ENCODE measurements at regions not wholly inside any gene's neighbourhood (a gene's known extent, or its start where the extent isn't known, plus 50 kb on each side); places are given as distances from the start of the nearest gene placed in this dataset.

DNA sequence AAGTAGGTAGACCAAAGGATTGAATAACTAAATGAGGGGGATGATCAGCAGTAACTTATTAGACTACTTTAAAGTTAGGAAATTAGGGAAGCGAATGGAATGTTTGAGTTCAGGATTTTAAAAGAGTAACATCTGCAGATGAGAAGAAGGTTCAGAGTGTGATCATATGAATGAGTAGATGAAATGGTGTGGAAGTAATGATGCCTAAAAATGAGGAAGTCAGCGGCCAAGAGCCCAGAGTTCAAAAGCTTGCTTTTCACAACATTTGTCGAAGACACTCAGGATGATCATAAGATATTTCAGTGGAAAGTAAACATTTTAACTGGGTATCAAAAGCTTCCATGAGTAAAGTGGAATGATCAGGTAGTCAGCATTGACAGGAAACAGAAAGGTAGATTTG, 299.4 kb downstream of the LRRIQ3 start:
- no peak overlapping the region for H3K27ac ChIP-seq (ENCODE audit: low read length)
- no peaks in the 10 kb centered on the region for H3K27me3 ChIP-seq (ENCODE audit: control insufficient read depth, insufficient read depth, low read length)
- H3K27me3 Mint-ChIP-seq (ENCODE audit: low read depth in 2 of 2) = no peaks in the 10 kb centered on the region
- H3K36me3 Mint-ChIP-seq = no peaks in the 10 kb centered on the region
- intact Hi-C loops (cut with micrococcal nuclease) = no loop called here
- no peak overlapping the region for H3K27ac Mint-ChIP-seq
- no peak overlapping the region for H3K4me3 ChIP-seq (ENCODE audit: low read length)
- DNase-seq (no peak), ATAC-seq (no peak)
- no peaks in the 10 kb centered on the region for H3K4me1 ChIP-seq (ENCODE audit: control insufficient read depth, insufficient read depth, low read length)
- H3K4me3 Mint-ChIP-seq = no peak overlapping the region
- no peaks in the 10 kb centered on the region for H3K9me3 Mint-ChIP-seq
- TF ChIP-seq CTCF (IDR thresholded peaks at IDR 0.05) = no peak
- 89% methylated on average over 3 of the region's 3 CpGs for WGBS (ENCODE audit: insufficient coverage)
- no peaks in the 10 kb centered on the region for H3K36me3 ChIP-seq (ENCODE audit: control insufficient read depth, insufficient read depth, low read length)
- H3K9me3 ChIP-seq (ENCODE audit: control insufficient read depth, insufficient read depth, low read length) = no peaks in the 10 kb centered on the region
- H3K4me1 Mint-ChIP-seq = no peaks in the 10 kb centered on the region

DNA sequence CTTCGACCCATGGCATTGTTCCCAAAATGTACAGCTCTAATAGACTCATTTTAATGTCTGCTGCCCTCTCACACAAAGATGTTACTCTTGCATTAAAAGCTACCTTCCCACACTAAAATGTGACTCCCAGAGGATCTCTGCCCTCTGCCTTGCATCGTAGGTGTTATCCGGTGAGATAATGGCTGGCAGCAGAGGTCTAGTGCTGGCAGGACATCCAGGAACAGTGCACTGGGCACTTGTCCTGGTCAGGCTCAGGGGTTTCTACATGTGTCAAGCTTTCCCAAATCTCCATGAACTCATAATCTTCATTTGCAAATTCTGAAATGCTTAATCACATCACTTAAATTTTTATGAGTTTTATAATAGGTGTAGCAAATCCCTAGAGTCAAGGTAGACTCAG, 310.6 kb downstream of the LRRIQ3 start:
- H3K4me1 ChIP-seq (ENCODE audit: control insufficient read depth, insufficient read depth, low read length) = no peaks in the 10 kb centered on the region
- Mint-ChIP-seq H3K36me3 (no peaks in the 10 kb centered on the region), H3K27me3 (ENCODE audit: low read depth in 2 of 2) (no peaks in the 10 kb centered on the region), H3K27ac (no peak overlapping the region), H3K4me1 (no peaks in the 10 kb centered on the region), H3K4me3 (no peak overlapping the region), H3K9me3 (peaks cover 7 to 11% of the 10 kb centered on the region in 2 donors)
- H3K36me3 ChIP-seq (ENCODE audit: control insufficient read depth, insufficient read depth, low read length) = no peaks in the 10 kb centered on the region
- DNase-seq (no peak), ATAC-seq (no peak)
- WGBS (ENCODE audit: insufficient coverage) = 89% methylated on average over 3 of the region's 3 CpGs
- intact Hi-C loops (cut with micrococcal nuclease) = no loop called here
- no peaks in the 10 kb centered on the region for H3K27me3 ChIP-seq (ENCODE audit: control insufficient read depth, insufficient read depth, low read length)
- no peak for TF ChIP-seq CTCF (IDR thresholded peaks at IDR 0.05)
- no peaks in the 10 kb centered on the region for H3K9me3 ChIP-seq (ENCODE audit: control insufficient read depth, insufficient read depth, low read length)
- no peak overlapping the region for H3K4me3 ChIP-seq (ENCODE audit: low read length)
- no peak overlapping the region for H3K27ac ChIP-seq (ENCODE audit: low read length)

GRCh38 chr1:73886716-73887115, 311.3 kb downstream of the LRRIQ3 start:
- Histone ChIP-seq H3K36me3 (ENCODE audit: control insufficient read depth, insufficient read depth, low read length) (no peaks in the 10 kb centered on the region), H3K27ac (ENCODE audit: low read length) (no peak overlapping the region), H3K9me3 (ENCODE audit: control insufficient read depth, insufficient read depth, low read length) (no peaks in the 10 kb centered on the region), H3K4me3 (ENCODE audit: low read length) (no peak overlapping the region), H3K27me3 (ENCODE audit: control insufficient read depth, insufficient read depth, low read length) (no peaks in the 10 kb centered on the region), H3K4me1 (ENCODE audit: control insufficient read depth, insufficient read depth, low read length) (no peaks in the 10 kb centered on the region)
- no peaks in the 10 kb centered on the region for H3K27me3 Mint-ChIP-seq (ENCODE audit: low read depth in 2 of 2)
- no peak for ATAC-seq
- H3K9me3 Mint-ChIP-seq = peaks cover 5 to 11% of the 10 kb centered on the region in 2 donors
- DNase-seq = no peak
- H3K4me3 Mint-ChIP-seq = no peak overlapping the region
- H3K27ac Mint-ChIP-seq = no peak overlapping the region
- intact Hi-C loops (cut with micrococcal nuclease) = no loop called here
- 89% methylated on average over 2 of the region's 2 CpGs for WGBS (ENCODE audit: insufficient coverage)
- no peaks in the 10 kb centered on the region for H3K4me1 Mint-ChIP-seq
- H3K36me3 Mint-ChIP-seq = no peaks in the 10 kb centered on the region
- TF ChIP-seq CTCF (IDR thresholded peaks at IDR 0.05) = no peak

DNA sequence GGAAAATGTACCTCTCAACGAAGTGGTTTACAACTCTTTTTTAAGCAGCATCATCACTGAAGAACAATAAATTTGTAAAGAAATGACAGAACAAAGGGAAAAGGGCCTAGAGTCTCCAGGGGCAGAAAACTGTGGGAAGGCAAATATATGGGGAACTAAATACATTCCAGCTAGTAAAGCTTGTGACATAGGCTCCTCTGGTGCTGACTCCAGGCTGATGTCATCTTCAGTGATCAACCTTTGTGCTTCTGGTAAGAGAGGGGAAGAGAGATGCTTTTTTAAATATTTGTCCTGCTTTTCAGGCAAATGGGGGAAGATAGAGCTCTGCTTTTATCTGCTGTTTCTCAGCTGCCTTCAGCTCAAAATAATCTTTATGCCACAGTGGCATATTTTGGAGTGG, 323.2 kb downstream of the LRRIQ3 start:
- H3K4me3 ChIP-seq (ENCODE audit: low read length) = no peak overlapping the region
- H3K9me3 Mint-ChIP-seq = peaks cover 10% of the 10 kb centered on the region in 2 donors
- ATAC-seq (no peak), DNase-seq (no peak)
- H3K9me3 ChIP-seq (ENCODE audit: control insufficient read depth, insufficient read depth, low read length) = no peaks in the 10 kb centered on the region
- H3K4me3 Mint-ChIP-seq = no peak overlapping the region
- H3K36me3 Mint-ChIP-seq = no peaks in the 10 kb centered on the region
- H3K27ac Mint-ChIP-seq = no peak overlapping the region
- intact Hi-C loops (cut with micrococcal nuclease) = no loop called here
- H3K4me1 ChIP-seq (ENCODE audit: control insufficient read depth, insufficient read depth, low read length) = no peaks in the 10 kb centered on the region
- no peaks in the 10 kb centered on the region for H3K27me3 ChIP-seq (ENCODE audit: control insufficient read depth, insufficient read depth, low read length)
- WGBS (ENCODE audit: insufficient coverage) = 50% methylated on average over 1 of the region's 1 CpG
- H3K27me3 Mint-ChIP-seq (ENCODE audit: low read depth in 2 of 2) = no peaks in the 10 kb centered on the region
- TF ChIP-seq CTCF (IDR thresholded peaks at IDR 0.05) = no peak
- H3K27ac ChIP-seq (ENCODE audit: low read length) = no peak overlapping the region
- no peaks in the 10 kb centered on the region for H3K36me3 ChIP-seq (ENCODE audit: control insufficient read depth, insufficient read depth, low read length)
- no peaks in the 10 kb centered on the region for H3K4me1 Mint-ChIP-seq

Measured in natural killer cell (primary cell).